ENCODE measurements at regions not wholly inside any gene's neighbourhood (a gene's known extent, or its start where the extent isn't known, plus 50 kb on each side); places are given as distances from the start of the nearest gene placed in this dataset.

GRCh38 chr12:64999148-64999425 lies 122.0 kb downstream of the WIF1 start:
- DNase-seq (ENCODE audit: low read depth): no peak
